Stimulated activated CD4-positive, alpha-beta T cell treated with anti-CD3 and anti-CD28 coated beads, TNF-alpha, amount 100 ng/mL, for 24 hours (primary cell): ENCODE measurements at regions not wholly inside any gene's neighbourhood (a gene's known extent, or its start where the extent isn't known, plus 50 kb on each side); places are given as distances from the start of the nearest gene placed in this dataset.
"Not testable (repeated sequence)": the region's sequence is repeated elsewhere in the genome, so short reads cannot be mapped to it uniquely, and the experiment has no call there.

Source experiments
- DNase-seq, 3 experiments: peaks; one replicate each; pipeline ENCODE4 v3.0.0-alpha.2; 2020; ENCODE audit warnings: low read depth in 3 of 3

DNA sequence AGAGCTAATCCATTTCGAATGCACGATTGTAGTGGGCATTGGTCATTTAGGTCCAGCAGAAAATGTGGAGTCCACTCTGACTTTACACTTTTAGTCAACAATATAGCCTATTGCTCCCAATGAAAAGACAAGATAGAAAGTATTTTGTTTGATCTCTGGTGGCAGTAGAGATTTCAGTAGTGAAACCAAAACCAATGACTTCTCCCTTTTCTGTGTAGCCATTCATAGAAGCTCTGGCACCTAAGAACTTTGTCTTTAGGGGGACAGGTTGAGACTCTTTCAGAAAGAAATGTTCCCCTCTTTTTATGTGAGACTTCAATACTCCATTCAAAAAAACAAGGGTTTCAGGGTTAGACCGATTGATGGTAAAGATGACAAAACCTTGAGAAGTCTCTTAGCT is 510.8 kb upstream of the POU3F2 start:
- no peak for DNase-seq

DNA sequence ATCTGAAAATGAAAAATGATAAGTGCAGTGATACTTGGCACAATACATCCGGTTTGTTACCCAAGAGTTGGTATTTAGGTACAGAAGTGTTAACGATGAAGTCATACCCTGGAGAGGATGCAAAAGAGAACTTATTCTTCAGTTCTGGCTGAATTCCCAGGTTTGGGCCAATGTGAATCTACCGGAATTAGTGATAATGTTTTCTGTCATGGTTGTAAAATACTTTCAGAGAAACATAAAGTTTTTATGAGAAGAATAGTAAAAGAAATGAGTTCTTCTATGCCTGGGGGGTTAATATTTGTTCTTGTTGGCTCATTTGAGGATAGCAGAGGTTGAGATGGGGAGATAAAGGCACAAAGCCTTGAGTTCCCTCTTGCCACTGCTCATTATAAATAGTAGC is 509.9 kb upstream of the POU3F2 start:
- no peak for DNase-seq

DNA sequence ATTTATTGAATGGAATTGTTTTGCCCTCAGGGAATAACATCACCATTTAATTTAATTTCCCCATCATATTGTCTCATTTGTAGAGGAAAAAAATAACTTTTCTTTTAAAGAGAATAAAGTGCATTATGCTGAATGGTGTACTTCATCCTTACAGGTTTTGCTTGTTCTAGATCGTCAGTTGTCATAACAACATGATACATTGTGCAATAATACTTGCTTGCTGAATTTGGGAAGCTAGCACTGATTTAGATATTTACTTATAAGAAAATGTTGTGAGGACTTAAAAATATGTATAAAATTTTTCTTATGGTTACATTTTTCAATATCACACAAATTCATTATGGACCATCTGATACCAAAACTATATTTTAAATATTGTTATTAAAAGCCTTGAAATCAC is 509.0 kb upstream of the POU3F2 start:
- DNase-seq, result no peak

DNA sequence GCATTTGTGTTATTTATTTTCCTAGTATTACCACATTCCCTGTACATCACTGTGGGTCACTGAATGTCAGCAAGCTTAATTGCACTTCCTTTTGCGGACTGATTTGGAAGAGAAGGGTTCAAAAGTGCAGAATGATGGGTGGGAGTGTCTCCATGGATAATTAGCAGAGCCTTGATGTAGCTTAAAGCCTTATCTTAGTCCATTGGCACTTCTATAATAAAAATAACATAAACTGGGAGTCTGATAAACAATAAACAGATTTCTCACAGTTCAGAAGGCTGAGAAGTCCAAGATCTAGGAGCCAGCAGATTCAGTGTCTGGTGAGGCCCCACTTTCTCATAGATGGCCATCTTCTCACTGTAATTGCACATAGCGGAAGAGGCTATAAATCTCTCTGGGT is 501.1 kb upstream of the POU3F2 start:
- DNase-seq, result no peak

DNA sequence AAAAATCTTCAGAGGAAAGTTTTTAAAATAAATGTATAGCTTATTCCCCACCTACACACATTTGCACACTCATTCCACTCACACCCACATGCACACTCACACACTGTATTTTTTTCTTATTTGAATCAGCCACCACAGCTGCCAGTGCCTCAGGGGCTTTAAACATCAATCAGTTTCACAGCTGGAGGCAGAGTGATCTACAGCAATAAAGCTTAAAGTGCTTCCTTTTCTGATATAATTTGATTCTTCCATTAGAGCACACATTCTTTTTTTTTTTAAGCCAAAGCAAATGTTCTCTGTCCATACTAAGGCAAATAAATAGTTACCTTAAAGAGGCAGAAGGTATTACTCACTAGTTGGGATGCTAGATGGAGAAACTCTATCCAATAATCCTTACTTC is 498.8 kb upstream of the POU3F2 start:
- DNase-seq, result no peak

DNA sequence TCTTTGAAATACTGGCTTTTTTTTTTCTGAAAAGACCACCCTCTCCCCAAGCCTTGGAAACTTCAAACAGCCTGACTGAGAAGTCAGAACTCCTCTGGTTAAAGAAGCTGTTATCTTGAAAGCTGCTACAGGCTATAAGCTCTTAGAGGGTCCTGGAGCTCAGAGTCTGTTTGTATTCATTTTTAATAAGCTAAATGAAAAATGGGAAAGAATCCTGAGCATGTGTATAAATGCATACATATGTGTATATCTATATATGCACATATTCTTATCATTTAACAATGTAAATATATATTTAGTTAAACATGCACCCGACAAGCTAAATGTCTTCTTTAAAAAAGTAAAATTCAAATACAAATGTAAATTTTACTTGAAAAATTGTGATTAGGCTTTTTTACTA is 494.9 kb upstream of the POU3F2 start:
- DNase-seq, result no peak

DNA sequence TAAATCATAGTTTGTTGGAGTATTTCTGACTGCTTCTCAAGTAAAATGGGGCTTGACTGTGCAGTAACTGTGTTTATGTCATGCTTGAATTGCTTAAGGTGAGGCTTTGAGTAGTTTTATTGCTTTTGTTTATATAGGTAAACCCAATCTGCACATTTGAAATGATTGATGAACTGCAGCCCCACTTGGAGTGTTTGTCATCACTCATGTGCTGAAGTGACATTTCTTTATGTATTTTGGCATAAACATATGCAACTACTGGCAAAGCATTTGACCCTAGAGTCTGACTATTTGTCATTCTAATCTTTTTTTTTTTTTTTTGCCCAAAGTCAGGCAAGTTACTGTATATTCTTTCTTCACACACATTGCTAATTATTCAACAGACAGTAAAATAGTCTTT is 491.4 kb upstream of the POU3F2 start:
- no peak for DNase-seq

DNA sequence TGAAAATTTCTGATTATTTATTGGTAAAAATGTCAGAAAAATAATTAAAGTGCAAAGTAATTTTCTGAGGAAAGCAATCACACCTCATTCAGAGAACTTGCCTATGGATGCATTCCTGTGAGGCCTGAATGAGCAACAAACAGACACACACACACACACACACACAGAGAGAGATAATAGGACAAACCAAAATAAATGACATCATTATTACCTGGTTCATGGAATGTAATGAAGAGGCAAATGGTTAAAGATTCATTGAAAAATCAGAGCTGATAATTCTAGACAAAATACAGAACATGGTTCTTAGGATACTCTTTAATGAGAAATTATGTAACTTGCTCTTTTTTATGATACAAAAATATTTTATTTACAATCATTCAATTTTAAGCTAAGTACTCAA is 490.6 kb upstream of the POU3F2 start:
- no peak for DNase-seq

DNA sequence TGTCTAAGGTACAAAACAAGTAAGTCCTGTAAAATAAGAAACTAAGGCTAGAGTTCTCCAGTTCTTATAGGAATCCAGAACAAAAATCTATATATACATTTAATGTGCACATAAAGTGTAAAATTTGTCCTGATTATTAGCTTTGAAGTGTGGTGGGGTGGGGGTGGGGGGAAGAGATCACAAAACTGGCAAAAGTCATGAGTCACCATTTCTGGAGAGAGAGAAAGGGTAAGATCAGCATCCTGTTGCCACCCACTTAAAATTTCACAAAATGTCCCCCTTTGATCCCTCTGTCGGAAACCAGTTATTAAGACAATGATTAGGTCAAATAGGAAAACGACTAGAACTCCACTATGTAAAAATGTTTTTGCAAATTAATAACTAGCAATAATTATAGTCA is 482.0 kb upstream of the POU3F2 start:
- DNase-seq, result no peak

DNA sequence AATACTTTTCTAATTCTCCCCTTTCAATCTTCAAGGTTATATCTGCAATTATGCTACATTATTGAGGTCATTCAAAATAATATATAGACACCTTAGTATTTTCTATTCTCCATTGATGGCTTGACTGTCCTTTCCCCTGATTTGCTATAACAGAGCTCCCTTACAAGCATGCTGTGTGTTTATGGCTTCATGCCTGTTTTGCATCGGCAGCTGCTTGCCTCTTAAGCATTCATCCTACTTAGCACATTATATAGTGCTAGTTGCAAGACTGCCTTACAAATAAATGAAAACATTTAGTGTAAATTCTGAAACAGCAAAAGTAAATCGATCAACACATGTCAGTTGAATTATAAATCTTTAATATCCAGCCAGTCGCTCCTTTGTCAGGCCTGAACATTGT is 476.2 kb upstream of the POU3F2 start:
- no peak for DNase-seq

DNA sequence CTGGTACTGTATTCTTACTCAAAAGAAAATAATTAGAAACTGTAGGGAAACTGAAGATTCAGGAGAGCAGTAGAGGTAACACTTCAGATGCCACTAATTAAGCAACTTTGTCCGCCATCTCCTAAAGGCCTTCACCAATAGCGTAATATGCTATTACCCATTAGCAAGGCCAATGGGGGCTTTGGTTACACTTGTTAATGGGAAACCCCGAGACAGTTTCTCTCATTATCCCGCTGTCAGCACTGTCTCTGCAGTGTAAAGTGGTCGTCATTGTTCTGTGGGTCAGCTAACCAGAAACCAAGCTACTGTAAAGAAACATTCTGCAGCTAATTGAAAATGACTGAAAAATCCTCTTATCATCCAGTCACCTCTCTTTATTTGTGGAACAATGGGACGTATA is 468.0 kb upstream of the POU3F2 start:
- no peak for DNase-seq

DNA sequence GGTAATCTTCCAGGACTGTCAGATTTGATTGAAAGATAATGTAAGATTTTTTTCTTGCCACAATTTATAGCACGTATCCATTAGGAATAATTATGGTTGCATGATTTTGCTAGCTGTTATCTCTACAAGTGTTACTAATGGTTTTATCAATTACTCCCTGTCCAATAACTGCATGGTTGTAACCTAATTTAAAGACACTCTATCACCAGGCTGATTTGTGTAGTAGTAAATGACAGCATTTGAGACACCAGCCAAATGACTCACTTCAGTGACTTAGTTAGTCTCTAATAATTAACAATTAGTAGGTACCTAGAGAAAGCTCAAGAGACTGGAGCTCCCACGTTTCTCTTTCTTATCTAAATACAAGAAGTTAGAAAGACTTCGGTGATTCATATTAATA is 453.8 kb upstream of the POU3F2 start:
- DNase-seq, result no peak

DNA sequence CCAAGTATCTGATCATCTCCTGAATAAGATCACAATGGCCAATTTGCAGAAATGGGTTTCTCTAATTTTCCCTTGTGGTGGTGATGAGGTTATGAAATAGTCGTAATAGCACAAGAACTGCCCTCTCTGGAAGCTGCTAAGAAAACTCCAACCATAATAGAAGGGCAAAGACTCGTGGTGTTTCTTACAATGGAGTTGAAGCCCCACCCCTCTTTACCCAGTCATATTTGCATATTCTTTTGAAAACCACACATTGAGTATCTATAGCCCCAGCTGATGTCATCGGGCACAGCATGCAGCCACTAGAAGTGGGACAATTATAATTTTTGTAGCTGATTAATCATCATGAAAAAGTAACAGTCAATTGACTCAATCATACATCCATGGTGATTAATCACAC is 452.1 kb upstream of the POU3F2 start:
- no peak for DNase-seq

DNA sequence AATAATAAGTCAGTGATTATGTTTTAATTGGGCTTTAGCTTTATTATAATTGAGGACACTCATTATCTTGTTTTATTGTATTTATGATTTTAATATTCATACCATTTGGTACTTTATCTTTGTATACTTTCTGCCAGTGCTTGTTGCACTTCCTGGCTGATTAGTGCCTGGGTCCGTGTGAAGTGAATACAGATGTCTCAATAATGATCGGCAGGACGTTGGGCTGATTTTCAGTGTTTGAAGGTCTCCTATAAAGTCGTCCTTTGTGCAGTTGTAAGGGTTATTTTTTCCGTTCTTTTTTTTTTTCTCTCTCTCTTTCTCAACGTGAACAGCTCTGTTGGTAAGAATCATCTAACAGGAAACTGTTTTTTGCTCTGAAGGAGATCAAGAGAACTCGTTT is 450.0 kb upstream of the POU3F2 start:
- no peak for DNase-seq

DNA sequence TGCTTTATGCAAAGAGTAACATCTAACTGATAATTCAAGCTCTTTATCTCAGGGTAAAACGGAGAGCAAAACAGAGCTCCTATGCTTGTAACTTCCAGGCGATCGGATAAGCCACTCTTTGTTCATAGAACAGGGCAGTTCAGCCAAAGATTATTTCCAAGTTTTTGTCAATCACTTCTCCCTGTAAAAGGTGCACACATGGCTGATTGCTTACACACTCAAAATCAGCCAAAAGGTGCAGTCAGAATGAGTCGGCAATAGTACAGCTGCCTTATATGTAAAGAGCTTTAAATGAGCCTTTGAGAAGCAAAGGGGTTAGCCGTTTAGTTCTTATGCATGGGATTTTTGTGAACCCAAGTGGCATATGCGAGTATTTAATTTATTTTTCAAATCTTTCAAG is 449.6 kb upstream of the POU3F2 start:
- DNase-seq, result no peak

DNA sequence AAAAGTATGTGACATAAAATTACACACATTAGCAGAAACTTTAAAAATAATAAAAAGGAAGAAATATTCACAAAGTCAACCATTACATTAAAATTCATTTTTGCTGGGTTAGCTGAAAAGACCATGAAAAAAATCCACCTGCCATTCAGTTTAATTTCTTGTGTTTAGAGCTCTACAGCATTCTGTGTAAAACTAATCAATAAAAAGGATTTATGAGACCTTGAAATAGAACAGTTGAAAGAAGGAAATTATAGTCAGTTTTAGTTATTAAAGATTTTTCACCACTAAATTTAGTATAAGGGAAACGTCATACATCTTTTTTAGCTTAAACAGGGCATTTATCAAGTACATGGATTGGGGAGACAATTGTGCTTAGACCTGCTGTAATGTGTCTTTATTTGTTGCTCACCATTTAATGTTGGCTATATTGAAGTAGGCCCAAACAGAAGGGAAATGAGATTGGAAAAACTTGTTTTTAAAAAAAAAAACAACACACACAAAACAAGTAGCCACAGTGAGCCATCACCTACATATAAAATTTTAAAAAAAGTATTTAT is 438.7 kb upstream of the POU3F2 start:
- no peak for DNase-seq

DNA sequence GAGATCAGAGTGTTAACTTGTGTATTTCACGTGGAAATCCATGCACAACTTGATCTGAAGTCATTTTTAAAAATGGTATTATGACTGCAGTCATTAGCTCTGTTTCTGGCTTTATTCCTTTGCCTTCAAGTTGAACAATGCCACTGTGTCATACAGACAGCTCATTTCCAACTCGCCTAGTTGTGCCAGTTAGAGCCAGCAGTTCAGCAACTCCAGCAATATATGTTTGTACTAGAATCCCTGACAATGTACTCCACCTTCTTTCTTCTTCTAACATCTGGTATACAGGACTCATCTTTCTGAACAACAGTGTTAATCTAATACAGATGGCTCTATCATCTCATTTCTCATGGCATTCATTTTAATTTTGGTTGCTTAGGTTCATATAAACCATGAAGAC is 418.3 kb upstream of the POU3F2 start:
- DNase-seq, result no peak

DNA sequence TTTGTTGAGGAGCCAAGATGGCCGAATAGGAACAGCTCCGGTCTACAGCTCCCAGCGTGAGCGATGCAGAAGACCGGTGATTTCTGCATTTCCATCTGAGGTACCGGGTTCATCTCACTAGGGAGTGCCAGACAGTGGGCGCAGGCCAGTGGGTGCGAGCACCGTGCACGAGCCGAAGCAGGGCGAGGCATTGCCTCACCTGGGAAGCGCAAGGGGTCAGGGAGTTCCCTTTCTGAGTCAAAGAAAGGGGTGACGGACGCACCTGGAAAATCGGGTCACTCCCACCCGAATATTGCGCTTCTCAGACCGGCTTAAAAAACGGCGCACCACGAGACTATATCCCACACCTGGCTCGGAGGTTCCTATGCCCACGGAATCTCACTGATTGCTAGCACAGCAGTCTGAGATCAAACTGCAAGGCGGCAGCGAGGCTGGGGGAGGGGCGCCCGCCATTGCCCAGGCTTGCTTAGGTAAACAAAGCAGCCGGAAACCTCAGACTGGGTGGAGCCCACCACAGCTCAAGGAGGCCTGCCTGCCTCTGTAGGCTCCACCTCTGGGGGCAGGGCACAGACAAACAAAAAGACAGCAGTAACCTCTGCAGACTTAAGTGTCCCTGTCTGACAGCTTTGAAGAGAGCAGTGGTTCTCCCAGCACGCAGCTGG is 417.7 kb upstream of the POU3F2 start:
- not testable (repeated sequence) for DNase-seq

DNA sequence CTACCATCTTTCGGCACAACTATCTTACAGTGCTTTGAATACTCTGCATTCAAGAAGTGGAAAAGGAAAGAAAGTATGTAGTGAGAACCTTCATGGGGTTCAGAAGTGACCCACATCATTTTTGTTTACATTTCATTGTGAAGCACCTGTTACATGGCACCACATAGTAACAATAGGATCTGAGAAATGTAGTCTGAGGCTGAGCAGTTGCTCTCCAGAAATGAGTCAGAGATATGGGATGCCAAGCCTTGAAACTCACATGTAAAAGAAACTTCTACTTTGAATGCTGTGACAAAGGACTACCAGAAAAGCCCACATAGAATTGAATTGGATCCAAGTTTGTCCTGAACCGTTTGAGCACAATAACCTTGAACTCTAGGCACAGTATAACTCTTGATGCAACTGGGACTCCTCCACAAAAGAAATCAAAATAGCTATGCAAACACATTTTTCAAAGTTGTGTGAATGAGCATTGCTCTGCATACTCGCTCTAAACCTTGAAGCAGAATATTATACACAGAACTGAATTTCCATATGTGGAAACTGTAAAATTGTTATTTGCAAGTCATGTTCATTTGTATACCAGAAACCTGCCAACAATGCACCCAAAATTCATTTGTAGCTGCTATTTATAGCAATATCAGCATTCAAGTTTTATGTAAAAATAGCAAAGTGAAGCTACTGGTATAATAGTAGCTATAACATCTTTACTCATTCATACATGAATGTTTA is 400.9 kb upstream of the POU3F2 start:
- DNase-seq, result no peak

DNA sequence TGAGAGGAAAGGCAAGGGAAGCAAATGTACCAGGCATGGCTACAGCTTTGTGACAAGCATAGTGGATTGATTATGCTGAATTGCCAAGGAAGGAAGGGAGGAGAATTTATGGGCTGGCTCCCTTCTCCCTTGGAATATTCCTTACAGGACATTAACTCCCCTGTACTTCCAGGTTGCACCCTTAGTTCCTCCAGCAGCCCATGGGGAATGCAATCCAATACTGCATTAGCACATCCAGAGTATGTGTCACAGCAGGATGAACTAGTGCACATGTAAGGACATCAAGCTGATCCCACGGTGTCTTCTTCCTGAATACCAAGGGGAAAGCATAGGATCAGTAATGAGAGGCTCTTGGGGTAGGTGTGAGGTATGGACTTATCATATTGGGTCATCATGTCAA is 390.7 kb upstream of the POU3F2 start:
- no peak for DNase-seq

DNA sequence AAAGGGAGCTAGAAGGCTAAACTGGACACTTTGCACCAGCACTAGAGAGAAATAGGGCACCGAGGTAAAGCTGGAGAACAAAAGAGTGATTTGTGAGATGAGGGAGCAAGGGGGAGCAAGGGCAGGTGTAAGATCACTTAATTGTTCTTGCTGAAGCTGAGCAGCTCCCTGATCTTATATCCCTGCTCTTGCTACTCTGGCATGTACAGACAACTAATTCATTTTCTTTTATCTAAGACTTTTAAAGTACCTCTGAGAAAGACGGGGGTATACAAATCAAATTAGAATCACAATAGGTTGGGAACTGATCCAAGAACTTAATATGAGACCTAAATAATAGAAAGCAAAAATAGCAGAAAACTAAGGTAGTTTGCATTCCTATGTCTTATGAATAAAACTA is 381.7 kb upstream of the POU3F2 start:
- no peak for DNase-seq

DNA sequence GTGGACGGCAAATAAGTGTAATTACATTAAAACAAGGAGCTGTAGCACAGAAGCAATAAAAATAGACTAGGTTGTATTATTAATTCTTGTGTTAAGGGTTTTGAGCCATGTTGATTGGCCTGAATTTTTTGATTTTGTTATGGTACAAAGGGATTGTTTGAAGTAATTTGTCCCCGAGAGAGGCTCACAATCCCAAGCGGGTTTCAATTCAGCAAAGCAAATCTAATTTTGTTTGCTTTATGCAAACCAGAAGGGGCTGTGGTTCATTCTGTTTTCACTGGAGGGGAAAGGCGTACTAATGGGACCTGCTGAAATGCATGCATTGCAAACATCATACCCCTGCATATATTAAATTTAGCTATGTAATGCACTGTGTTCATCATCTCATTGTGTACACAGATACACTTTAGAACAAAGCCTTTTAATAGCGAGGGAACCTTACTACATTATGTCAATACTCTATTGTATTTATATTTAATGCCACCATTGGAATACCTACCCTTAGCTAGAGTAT is 379.5 kb upstream of the POU3F2 start:
- DNase-seq, result no peak

DNA sequence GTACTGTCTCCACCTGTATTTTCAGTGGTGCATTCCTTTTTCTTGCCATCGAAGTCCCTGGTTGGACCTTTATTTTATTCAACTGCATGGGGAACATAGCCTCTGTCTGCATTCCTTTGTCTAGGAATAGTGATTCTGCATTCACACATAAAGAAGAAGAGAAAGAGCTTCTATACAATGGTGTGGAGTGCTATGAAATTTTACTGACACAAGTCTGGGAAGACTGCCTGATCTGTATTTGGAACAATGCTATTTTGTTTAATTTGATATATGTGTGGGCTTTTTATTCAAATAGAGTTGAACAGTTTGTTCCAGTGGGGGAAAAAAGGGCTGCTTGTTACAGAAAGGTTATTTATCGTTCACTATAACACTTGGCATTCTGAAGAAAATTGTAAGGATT is 375.7 kb upstream of the POU3F2 start:
- no peak for DNase-seq
